Liver (tissue), 3 donors: ENCODE measurements at regions not wholly inside any gene's neighbourhood (a gene's known extent, or its start where the extent isn't known, plus 50 kb on each side); places are given as distances from the start of the nearest gene placed in this dataset.

ENCODE experiments used
- TAF1 ChIP-seq: conservative IDR thresholded peaks from 2 replicates; pipeline ENCODE4 v1.6.1; 2016; ENCODE audit warnings: antibody characterized with exemption, mild to moderate bottlenecking
- YY1 ChIP-seq: IDR thresholded peaks from 2 replicates; pipeline ENCODE4 v1.6.1; 2016; ENCODE audit warnings: antibody characterized with exemption, mild to moderate bottlenecking
- TF ChIP-seq, protein P1 (sequence below): fragments of 150-350 bp; IDR thresholded peaks from 2 replicates; pipeline ENCODE4 v1.5.1; 2017; ENCODE audit warnings: improper control_type of control experiment, low read depth, low read length; ENCODE audit not compliant: missing input control
- donor health status: healthy.
- donor health status: healthy.

DNA sequence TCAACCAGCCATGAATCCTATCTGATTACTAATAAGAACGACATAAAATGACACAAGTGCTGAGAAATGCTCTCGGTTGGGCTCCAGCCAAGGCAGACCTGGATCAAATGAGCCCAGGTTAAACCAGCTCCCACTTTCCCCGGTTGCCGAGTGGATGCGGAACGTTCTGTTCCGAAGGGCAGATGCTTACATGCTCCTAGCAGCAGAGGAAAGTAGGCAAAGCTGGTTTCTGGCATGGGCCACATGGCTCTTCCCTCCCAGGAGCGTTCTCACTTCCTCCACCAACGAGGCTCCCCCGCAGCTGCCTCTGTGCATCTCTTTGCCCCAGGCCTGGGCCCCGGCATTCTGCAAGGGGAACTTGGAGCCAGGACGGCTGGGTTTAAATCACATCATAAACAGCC lies 61.8 kb upstream of the SDK1 start:
- TF ChIP-seq TAF1, result no peak
- TF ChIP-seq YY1, result no peak
- TF ChIP-seq, protein P1, sequence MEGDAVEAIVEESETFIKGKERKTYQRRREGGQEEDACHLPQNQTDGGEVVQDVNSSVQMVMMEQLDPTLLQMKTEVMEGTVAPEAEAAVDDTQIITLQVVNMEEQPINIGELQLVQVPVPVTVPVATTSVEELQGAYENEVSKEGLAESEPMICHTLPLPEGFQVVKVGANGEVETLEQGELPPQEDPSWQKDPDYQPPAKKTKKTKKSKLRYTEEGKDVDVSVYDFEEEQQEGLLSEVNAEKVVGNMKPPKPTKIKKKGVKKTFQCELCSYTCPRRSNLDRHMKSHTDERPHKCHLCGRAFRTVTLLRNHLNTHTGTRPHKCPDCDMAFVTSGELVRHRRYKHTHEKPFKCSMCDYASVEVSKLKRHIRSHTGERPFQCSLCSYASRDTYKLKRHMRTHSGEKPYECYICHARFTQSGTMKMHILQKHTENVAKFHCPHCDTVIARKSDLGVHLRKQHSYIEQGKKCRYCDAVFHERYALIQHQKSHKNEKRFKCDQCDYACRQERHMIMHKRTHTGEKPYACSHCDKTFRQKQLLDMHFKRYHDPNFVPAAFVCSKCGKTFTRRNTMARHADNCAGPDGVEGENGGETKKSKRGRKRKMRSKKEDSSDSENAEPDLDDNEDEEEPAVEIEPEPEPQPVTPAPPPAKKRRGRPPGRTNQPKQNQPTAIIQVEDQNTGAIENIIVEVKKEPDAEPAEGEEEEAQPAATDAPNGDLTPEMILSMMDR, result no peak
